GM18519 (cell line): ENCODE measurements at regions not wholly inside any gene's neighbourhood (a gene's known extent, or its start where the extent isn't known, plus 50 kb on each side); places are given as distances from the start of the nearest gene placed in this dataset.

ENCODE experiments used
- ATAC-seq: cut with Tn5 transposase; IDR thresholded peaks from one replicate; pipeline ENCODE4 v1.9.1; 2021; ENCODE audit warnings: mild to moderate bottlenecking, moderate library complexity; ENCODE audit not compliant: unreplicated experiment, low FRiP score

GRCh38 chr3:17850448-17850847, 108.0 kb upstream of the TBC1D5 start:
- ATAC-seq = no peak

- no peak for ATAC-seq
Observed at GRCh38 chr3:17848102-17848501, 105.7 kb upstream of the TBC1D5 start.

- ATAC-seq = no peak
Observed at GRCh38 chr3:17847156-17847555, 104.7 kb upstream of the TBC1D5 start.

GRCh38 chr3:17846466-17846865, 104.0 kb upstream of the TBC1D5 start:
- no peak for ATAC-seq

GRCh38 chr3:17845026-17845812, 102.8 kb upstream of the TBC1D5 start:
- no peak for ATAC-seq

- ATAC-seq = no peak
Observed at GRCh38 chr3:17844236-17844635, 101.8 kb upstream of the TBC1D5 start.

GRCh38 chr3:17841190-17841828, 98.9 kb upstream of the TBC1D5 start:
- ATAC-seq = peak; percentile 77

- no peak for ATAC-seq
Observed at GRCh38 chr3:17840651-17841050, 98.2 kb upstream of the TBC1D5 start.

GRCh38 chr3:17840126-17840525, 97.7 kb upstream of the TBC1D5 start:
- ATAC-seq = no peak

GRCh38 chr3:17836919-17837318, 94.5 kb upstream of the TBC1D5 start:
- no peak for ATAC-seq

- no peak for ATAC-seq
Observed at GRCh38 chr3:17836092-17836491, 93.7 kb upstream of the TBC1D5 start.

- ATAC-seq = no peak
Observed at GRCh38 chr3:17833786-17834559, 91.5 kb upstream of the TBC1D5 start.

- no peak for ATAC-seq
Observed at GRCh38 chr3:17832016-17832415, 89.6 kb upstream of the TBC1D5 start.

GRCh38 chr3:17831366-17831765, 88.9 kb upstream of the TBC1D5 start:
- ATAC-seq = no peak

- ATAC-seq = no peak
Observed at GRCh38 chr3:17830788-17831187, 88.4 kb upstream of the TBC1D5 start.

- no peak for ATAC-seq
Observed at GRCh38 chr3:17828388-17828787, 86.0 kb upstream of the TBC1D5 start.

- no peak for ATAC-seq
Observed at GRCh38 chr3:17825298-17825697, 82.9 kb upstream of the TBC1D5 start.

- no peak for ATAC-seq
Observed at GRCh38 chr3:17823816-17824215, 81.4 kb upstream of the TBC1D5 start.

GRCh38 chr3:17823036-17823435, 80.6 kb upstream of the TBC1D5 start:
- no peak for ATAC-seq

- ATAC-seq = no peak
Observed at GRCh38 chr3:17820704-17821103, 78.3 kb upstream of the TBC1D5 start.

GRCh38 chr3:17820275-17820674, 77.8 kb upstream of the TBC1D5 start:
- ATAC-seq = no peak
